SK-N-SH treated with all-trans-retinoic acid at 6 μM for 48 hours (cell line): ENCODE measurements at regions not wholly inside any gene's neighbourhood (a gene's known extent, or its start where the extent isn't known, plus 50 kb on each side); places are given as distances from the start of the nearest gene placed in this dataset.

Experiments used
- ATAC-seq: fragments of 200-7000 bp; cut with Tn5 transposase; 3 replicates; pipeline ENCODE4 v1.9.1; 2020; ENCODE audit warnings: mild to moderate bottlenecking, moderate library complexity
- ARNTL ChIP-seq: fragments of 450-650 bp; formaldehyde crosslinking; IDR thresholded peaks from 2 replicates; pipeline ENCODE4 v1.5.0; 2020; ENCODE audit warnings: low read depth, mild to moderate bottlenecking, moderate library complexity, borderline replicate concordance
- BACH2 ChIP-seq: fragments of 250-450 bp; sonication (Bioruptor Pico); IDR thresholded peaks from 2 replicates; pipeline ENCODE4 v1.9.0; 2021; ENCODE audit warnings: mild to moderate bottlenecking, borderline replicate concordance
- CREB5 ChIP-seq: fragments of 250-450 bp; sonication (Bioruptor Pico); IDR thresholded peaks from 2 replicates; pipeline ENCODE4 v1.5.1; 2020; ENCODE audit warnings: low read depth, mild to moderate bottlenecking, moderate library complexity
- CSDC2 ChIP-seq: fragments of 250-450 bp; sonication (Bioruptor Pico); IDR thresholded peaks from 2 replicates; pipeline ENCODE4 v1.5.0; 2020; ENCODE audit warnings: mild to moderate bottlenecking, moderate library complexity
- CSRNP3 ChIP-seq: fragments of 250-450 bp; sonication (Bioruptor Pico); IDR thresholded peaks from 2 replicates; pipeline ENCODE4 v1.5.1; 2021; ENCODE audit warnings: mild to moderate bottlenecking, moderate library complexity
- ESRRG ChIP-seq: fragments of 250-450 bp; sonication (Bioruptor Pico); IDR thresholded peaks from 2 replicates; pipeline ENCODE4 v1.6.1; 2021; ENCODE audit warnings: mild to moderate bottlenecking
- GLIS3 ChIP-seq: fragments of 250-450 bp; sonication (Bioruptor Pico); IDR thresholded peaks from 2 replicates; pipeline ENCODE4 v1.5.0; 2020; ENCODE audit warnings: mild to moderate bottlenecking, moderate library complexity
- ISL1 ChIP-seq: fragments of 250-450 bp; sonication (Bioruptor Pico); IDR thresholded peaks from 2 replicates; pipeline ENCODE4 v2.1.2; 2022; ENCODE audit warnings: mild to moderate bottlenecking, moderate library complexity
- OSR1 ChIP-seq: fragments of 250-450 bp; sonication (Bioruptor Pico); IDR thresholded peaks from 2 replicates; pipeline ENCODE4 v1.8.0; 2022; ENCODE audit warnings: moderate library complexity, mild to moderate bottlenecking, inconsistent platforms
- PATZ1 ChIP-seq: fragments of 250-450 bp; sonication (Bioruptor Pico); IDR thresholded peaks from 2 replicates; pipeline ENCODE4 v1.8.0; 2020; ENCODE audit warnings: mild to moderate bottlenecking, moderate library complexity, borderline replicate concordance
- POU6F1 ChIP-seq: fragments of 250-450 bp; sonication (Bioruptor Pico); IDR thresholded peaks from 2 replicates; pipeline ENCODE4 v1.8.0; 2021; ENCODE audit warnings: low read depth, mild to moderate bottlenecking, moderate library complexity, borderline replicate concordance
- PPARA ChIP-seq: fragments of 250-450 bp; sonication (Bioruptor Pico); IDR thresholded peaks from 2 replicates; pipeline ENCODE4 v1.5.0; 2020; ENCODE audit warnings: mild to moderate bottlenecking, borderline replicate concordance
- RARB ChIP-seq: fragments of 250-450 bp; sonication (Bioruptor Pico); IDR thresholded peaks from 2 replicates; pipeline ENCODE4 v1.8.0; 2021; ENCODE audit warnings: mild to moderate bottlenecking, moderate library complexity
- SNAI2 ChIP-seq: fragments of 250-450 bp; sonication (Bioruptor Pico); IDR thresholded peaks from 2 replicates; pipeline ENCODE4 v1.5.0; 2020; ENCODE audit warnings: mild to moderate bottlenecking, moderate library complexity
- TCF4 ChIP-seq: fragments of 250-450 bp; sonication (Bioruptor Pico); IDR thresholded peaks from 2 replicates; pipeline ENCODE4 v1.8.0; 2021; ENCODE audit warnings: mild to moderate bottlenecking, moderate library complexity, borderline replicate concordance
- TOX ChIP-seq: fragments of 250-450 bp; sonication (Bioruptor Pico); IDR thresholded peaks from 2 replicates; pipeline ENCODE4 v1.8.0; 2021; ENCODE audit warnings: mild to moderate bottlenecking, moderate library complexity, borderline replicate concordance
- TSHZ2 ChIP-seq: fragments of 250-450 bp; sonication (Bioruptor Pico); IDR thresholded peaks from 2 replicates; pipeline ENCODE4 v1.5.0; 2020; ENCODE audit warnings: mild to moderate bottlenecking, moderate library complexity
- ZC3H10 ChIP-seq: fragments of 250-450 bp; sonication (Bioruptor Pico); IDR thresholded peaks from 2 replicates; pipeline ENCODE4 v1.5.1; 2021; ENCODE audit warnings: mild to moderate bottlenecking, moderate library complexity
- ZFP3 ChIP-seq: fragments of 250-450 bp; sonication (Bioruptor Pico); IDR thresholded peaks from 2 replicates; pipeline ENCODE4 v1.5.0; 2020; ENCODE audit warnings: mild to moderate bottlenecking, moderate library complexity
- ZNF565 ChIP-seq: fragments of 450-650 bp; formaldehyde crosslinking; conservative IDR thresholded peaks from 2 replicates; pipeline ENCODE4 v1.5.0; 2020; ENCODE audit warnings: low read depth, mild to moderate bottlenecking, moderate library complexity
- ZNF70 ChIP-seq: fragments of 450-650 bp; formaldehyde crosslinking; IDR thresholded peaks from 2 replicates; pipeline ENCODE4 v1.5.0; 2020; ENCODE audit warnings: mild to moderate bottlenecking, moderate library complexity
- ZNF8 ChIP-seq: fragments of 450-650 bp; formaldehyde crosslinking; IDR thresholded peaks from 2 replicates; pipeline ENCODE4 v1.5.0; 2020; ENCODE audit warnings: mild to moderate bottlenecking, moderate library complexity

- TF ChIP-seq RARB (CRISPR knock-in tag) (no peak), POU6F1 (no peak), BACH2 (CRISPR knock-in tag) (no peak), GLIS3 (CRISPR knock-in tag) (no peak), TCF4 (CRISPR knock-in tag) (no peak), ZFP3 (CRISPR knock-in tag) (no peak), ESRRG (no peak), ISL1 (CRISPR knock-in tag) (no peak), TSHZ2 (CRISPR knock-in tag) (no peak), ZNF565 (CRISPR knock-in tag) (no peak)
- ATAC-seq = no peak
Observed at GRCh38 chr14:100660882-100661635, 65.6 kb upstream of the DLK1 start.

GRCh38 chr14:100662879-100663760 lies 63.6 kb upstream of the DLK1 start:
- peak; percentile 73 for ATAC-seq
- TF ChIP-seq PPARA (CRISPR knock-in tag) (no peak), ISL1 (CRISPR knock-in tag) (no peak), PATZ1 (CRISPR knock-in tag) (no peak), ARNTL (CRISPR knock-in tag) (no peak), GLIS3 (CRISPR knock-in tag) (no peak), CSDC2 (CRISPR knock-in tag) (no peak), ESRRG (no peak), CSRNP3 (CRISPR knock-in tag) (no peak), OSR1 (CRISPR knock-in tag) (no peak), BACH2 (CRISPR knock-in tag) (no peak), CREB5 (no peak), ZC3H10 (no peak), ZFP3 (CRISPR knock-in tag) (no peak), SNAI2 (CRISPR knock-in tag) (no peak), TOX (CRISPR knock-in tag) (no peak), ZNF70 (CRISPR knock-in tag) (no peak), TCF4 (CRISPR knock-in tag) (no peak), ZNF565 (CRISPR knock-in tag) (no peak), RARB (CRISPR knock-in tag) (no peak), ZNF8 (CRISPR knock-in tag) (no peak)
